ENCODE measurements at regions not wholly inside any gene's neighbourhood (a gene's known extent, or its start where the extent isn't known, plus 50 kb on each side); places are given as distances from the start of the nearest gene placed in this dataset.

DNA sequence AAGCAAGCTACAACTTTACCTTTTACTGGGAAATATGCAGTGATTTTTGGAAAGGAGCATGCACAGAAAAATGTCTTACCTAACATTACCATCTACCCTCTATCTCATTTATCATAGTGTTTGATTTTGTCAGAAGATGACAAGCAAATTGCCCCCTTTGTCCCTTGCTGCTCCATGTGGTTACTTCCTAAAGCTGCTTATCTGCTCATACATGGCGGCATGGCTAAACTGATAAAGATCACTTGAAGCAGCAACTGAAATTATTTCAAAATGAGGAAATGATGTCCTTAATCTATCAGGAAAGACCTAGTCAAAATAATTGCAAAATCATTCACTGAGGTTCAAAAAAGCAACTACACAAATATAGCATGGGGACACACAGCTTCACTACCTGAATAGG lies 1198.5 kb upstream of the SORCS1 start:
- Mint-ChIP-seq H3K27me3 (no peaks in the 10 kb centered on the region), H3K4me3 (no peak overlapping the region), H3K27ac (no peak overlapping the region), H3K36me3 (no peaks in the 10 kb centered on the region), H3K4me1 (ENCODE audit: unreplicated experiment) (peaks cover 8% of the 10 kb centered on the region), H3K9me3 (no peaks in the 10 kb centered on the region)
- DNase-seq (ENCODE audit: extremely low spot score, unreplicated experiment), result no peak
- no peak for TF ChIP-seq CTCF (conservative IDR thresholded peaks at IDR 0.05)

GRCh38 chr10:108362296-108362695 lies 1197.8 kb upstream of the SORCS1 start:
- Mint-ChIP-seq H3K9me3 (no peaks in the 10 kb centered on the region), H3K4me3 (no peak overlapping the region), H3K36me3 (no peaks in the 10 kb centered on the region), H3K4me1 (ENCODE audit: unreplicated experiment) (peaks cover 8% of the 10 kb centered on the region), H3K27ac (no peak overlapping the region), H3K27me3 (no peaks in the 10 kb centered on the region)
- DNase-seq (ENCODE audit: extremely low spot score, unreplicated experiment), result no peak
- no peak for TF ChIP-seq CTCF (conservative IDR thresholded peaks at IDR 0.05)

GRCh38 chr10:108360187-108360586 lies 1195.7 kb upstream of the SORCS1 start:
- H3K36me3 Mint-ChIP-seq, result no peaks in the 10 kb centered on the region
- H3K9me3 Mint-ChIP-seq, result no peaks in the 10 kb centered on the region
- no peak for DNase-seq (ENCODE audit: extremely low spot score, unreplicated experiment)
- peaks cover 8% of the 10 kb centered on the region for H3K4me1 Mint-ChIP-seq (ENCODE audit: unreplicated experiment)
- no peak overlapping the region for H3K4me3 Mint-ChIP-seq
- H3K27me3 Mint-ChIP-seq, result no peaks in the 10 kb centered on the region
- TF ChIP-seq CTCF (conservative IDR thresholded peaks at IDR 0.05), result no peak
- no peak overlapping the region for H3K27ac Mint-ChIP-seq

- no peak overlapping the region for H3K4me3 Mint-ChIP-seq
- DNase-seq (ENCODE audit: extremely low spot score, unreplicated experiment), result no peak
- H3K27ac Mint-ChIP-seq, result no peak overlapping the region
- no peak for TF ChIP-seq CTCF (conservative IDR thresholded peaks at IDR 0.05)
- H3K36me3 Mint-ChIP-seq, result no peaks in the 10 kb centered on the region
- H3K9me3 Mint-ChIP-seq, result no peaks in the 10 kb centered on the region
- no peaks in the 10 kb centered on the region for H3K27me3 Mint-ChIP-seq
- H3K4me1 Mint-ChIP-seq (ENCODE audit: unreplicated experiment), result peaks cover 8% of the 10 kb centered on the region
These were observed 1194.4 kb upstream of the SORCS1 start for GRCh38 chr10:108358912-108359311.

DNA sequence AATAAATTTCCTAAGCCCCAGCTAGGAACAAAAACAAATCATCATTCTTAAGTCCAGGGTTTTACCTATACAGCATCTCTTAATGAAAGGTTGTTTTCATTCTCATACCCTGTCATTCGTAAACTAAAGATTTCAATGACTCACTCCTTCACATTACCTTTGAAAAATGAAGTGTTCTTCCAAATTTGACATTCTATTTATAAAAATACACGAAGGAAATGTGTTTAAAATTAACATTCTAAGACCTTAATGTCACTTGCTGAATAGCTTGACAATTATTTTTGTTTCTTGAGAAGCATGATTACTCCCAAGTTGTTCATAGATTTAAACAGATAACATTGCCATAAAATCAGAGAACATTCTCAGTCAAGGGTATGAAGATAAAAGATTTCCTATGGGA lies 1188.3 kb upstream of the SORCS1 start:
- no peaks in the 10 kb centered on the region for H3K27me3 Mint-ChIP-seq
- no peak overlapping the region for H3K27ac Mint-ChIP-seq
- H3K4me3 Mint-ChIP-seq, result no peak overlapping the region
- H3K9me3 Mint-ChIP-seq, result peaks cover 5% of the 10 kb centered on the region
- H3K36me3 Mint-ChIP-seq, result no peaks in the 10 kb centered on the region
- DNase-seq (ENCODE audit: extremely low spot score, unreplicated experiment), result no peak
- H3K4me1 Mint-ChIP-seq (ENCODE audit: unreplicated experiment), result peaks cover 5% of the 10 kb centered on the region
- TF ChIP-seq CTCF (conservative IDR thresholded peaks at IDR 0.05), result no peak

DNA sequence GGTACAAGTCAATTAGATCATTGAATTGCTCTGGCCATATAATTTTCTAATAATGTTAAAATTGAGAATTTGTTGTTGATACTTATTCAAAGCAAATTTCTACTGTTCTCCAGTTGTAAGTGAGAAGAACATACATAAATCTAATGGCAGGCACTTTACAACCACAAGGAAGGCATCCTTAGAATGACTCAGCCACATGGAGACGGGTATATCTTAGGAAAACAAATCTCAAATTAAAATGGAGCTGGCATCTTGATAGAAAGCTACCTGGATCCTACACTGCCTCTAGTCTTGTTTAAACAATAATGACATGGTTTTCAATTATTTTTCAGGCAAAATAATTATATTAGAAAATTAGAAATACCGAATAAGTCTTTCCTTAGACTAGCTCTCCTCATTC lies 1183.7 kb upstream of the SORCS1 start:
- Mint-ChIP-seq H3K27ac (no peak overlapping the region), H3K4me3 (no peak overlapping the region), H3K36me3 (no peaks in the 10 kb centered on the region), H3K9me3 (peaks cover 5% of the 10 kb centered on the region), H3K27me3 (no peaks in the 10 kb centered on the region), H3K4me1 (ENCODE audit: unreplicated experiment) (peaks cover 5% of the 10 kb centered on the region)
- no peak for TF ChIP-seq CTCF (conservative IDR thresholded peaks at IDR 0.05)
- DNase-seq (ENCODE audit: extremely low spot score, unreplicated experiment), result no peak

Data from type B pancreatic cell (in vitro differentiated cells).